Caco-2 (cell line): ENCODE measurements at regions not wholly inside any gene's neighbourhood (a gene's known extent, or its start where the extent isn't known, plus 50 kb on each side); places are given as distances from the start of the nearest gene placed in this dataset.
"Not testable (repeated sequence)": the region's sequence is repeated elsewhere in the genome, so short reads cannot be mapped to it uniquely, and the experiment has no call there.

Experiments
- BruUV-seq: library from RNA; stranded (reverse); fragments of 400-500 nt; replicated peaks from 2 replicates; lab custom pipeline; 2021; lab: Mats Ljungman, UMichigan
- CTCF ChIA-PET: fragments of 300-600 bp; sonication (Branson Sonifier 250); formaldehyde crosslinking; loops from one replicate; lab custom pipeline; 2022; ENCODE audit warnings: antibody characterized with exemption; lab: Charles Lee
- POLR2A ChIA-PET: fragments of 300-600 bp; sonication (Branson Sonifier 250); formaldehyde crosslinking; loops from one replicate; lab custom pipeline; 2022; ENCODE audit warnings: antibody characterized with exemption; lab: Charles Lee
- DNase-seq, 2 experiments: peaks; one replicate each; pipeline versions ENCODE4 v3.0.0 to v3.0.0-alpha.2; 2020 to 2022
- H3K27me3 ChIP-seq: replicated peaks from 2 replicates; pipeline ENCODE4 v1.6.0; 2011; ENCODE audit warnings: low read length; ENCODE audit not compliant: control insufficient read depth, insufficient read depth
- H3K36me3 ChIP-seq: 2 replicates; pipeline ENCODE4 v1.5.1; 2011; ENCODE audit warnings: low read length; ENCODE audit not compliant: control insufficient read depth, insufficient read depth
- H3K4me1 ChIP-seq: fragments of 250-450 bp; sonication (Bioruptor Pico); 2 replicates; pipeline ENCODE4 v1.5.1; 2020; ENCODE audit warnings: mild to moderate bottlenecking
- H3K4me3 ChIP-seq: 2 replicates; pipeline ENCODE4 v1.5.1; 2011; ENCODE audit warnings: low read depth, mild to moderate bottlenecking, control low read depth, low read length
- H3K9me3 ChIP-seq: fragments of 250-450 bp; sonication (Bioruptor Pico); 2 replicates; pipeline ENCODE4 v1.5.1; 2020; ENCODE audit warnings: mild to moderate bottlenecking, moderate library complexity
- H3K27ac Mint-ChIP-seq: one replicate; pipeline ENCODE4 v1.8.0; 2022; ENCODE audit warnings: mixed read lengths; ENCODE audit not compliant: unreplicated experiment
- H3K27me3 Mint-ChIP-seq: one replicate; pipeline ENCODE4 v1.8.0; 2022; ENCODE audit warnings: mixed read lengths; ENCODE audit not compliant: insufficient read depth, unreplicated experiment
- H3K36me3 Mint-ChIP-seq: one replicate; pipeline ENCODE4 v1.8.0; 2022; ENCODE audit warnings: mild to moderate bottlenecking, mixed read lengths; ENCODE audit not compliant: insufficient read depth, unreplicated experiment
- H3K4me1 Mint-ChIP-seq: one replicate; pipeline ENCODE4 v1.8.0; 2022; ENCODE audit warnings: low read depth, mixed read lengths; ENCODE audit not compliant: unreplicated experiment
- H3K4me3 Mint-ChIP-seq: one replicate; pipeline ENCODE4 v1.8.0; 2022; ENCODE audit warnings: mild to moderate bottlenecking, moderate library complexity, mixed read lengths; ENCODE audit not compliant: unreplicated experiment
- H3K9me3 Mint-ChIP-seq: one replicate; pipeline ENCODE4 v1.8.0; 2022; ENCODE audit warnings: mixed read lengths; ENCODE audit not compliant: unreplicated experiment
- CTCF ChIP-seq, 2 experiments: fragments of 200-600 bp in 1 of 2; IDR thresholded peaks; 1 replicate in 1 of 2; 2 replicates in 1 of 2; pipeline versions ENCODE4 v1.5.1 to v1.8.0; 2011 to 2022; ENCODE audit warnings: antibody characterized with exemption in 1 of 2, control low read depth in 1 of 2, inconsistent platforms in 1 of 2, low read depth in 1 of 2, low read length in 1 of 2, mild to moderate bottlenecking in 1 of 2, moderate library complexity in 1 of 2; ENCODE audit not compliant: insufficient read depth in 1 of 2, severe bottlenecking in 1 of 2, unreplicated experiment in 1 of 2
- intact Hi-C: fragments of 100-400 bp; cut with micrococcal nuclease; formaldehyde crosslinking; loops from one replicate; pipeline ENCODE4 v1.10.0; 2022; ENCODE audit not compliant: unreplicated experiment

GRCh38 chrX:13377550-13377934 lies 57.7 kb upstream of the ATXN3L start:
- no TSS peak for BruUV-seq
- Mint-ChIP-seq H3K27ac (no peak overlapping the region), H3K9me3 (no peaks in the 10 kb centered on the region), H3K27me3 (no peaks in the 10 kb centered on the region), H3K4me1 (no peaks in the 10 kb centered on the region), H3K4me3 (no peak overlapping the region), H3K36me3 (no peaks in the 10 kb centered on the region)
- H3K4me1 ChIP-seq = no peaks in the 10 kb centered on the region
- ChIA-PET CTCF (no interaction called here), POLR2A (no interaction called here)
- no peaks in the 10 kb centered on the region for H3K27me3 ChIP-seq
- no peak overlapping the region for H3K4me3 ChIP-seq
- no peaks in the 10 kb centered on the region for H3K9me3 ChIP-seq
- TF ChIP-seq CTCF (IDR thresholded peaks at IDR 0.05; ENCODE audit: insufficient read depth in 1 of 2, low read depth in 1 of 2, low read length in 1 of 2, severe bottlenecking in 1 of 2, unreplicated experiment in 1 of 2) = no peak
- no peak for DNase-seq
- no peaks in the 10 kb centered on the region for H3K36me3 ChIP-seq
- intact Hi-C loops = no loop called here

GRCh38 chrX:13376857-13377549 lies 57.1 kb upstream of the ATXN3L start:
- no peaks in the 10 kb centered on the region for H3K4me1 Mint-ChIP-seq
- no peaks in the 10 kb centered on the region for H3K36me3 Mint-ChIP-seq
- TF ChIP-seq CTCF (IDR thresholded peaks at IDR 0.05; ENCODE audit: insufficient read depth in 1 of 2, low read depth in 1 of 2, low read length in 1 of 2, severe bottlenecking in 1 of 2, unreplicated experiment in 1 of 2) = no peak
- H3K9me3 Mint-ChIP-seq = no peaks in the 10 kb centered on the region
- POLR2A ChIA-PET = no interaction called here
- H3K27me3 ChIP-seq = no peaks in the 10 kb centered on the region
- H3K27me3 Mint-ChIP-seq = no peaks in the 10 kb centered on the region
- H3K4me3 Mint-ChIP-seq = no peak overlapping the region
- intact Hi-C loops = no loop called here
- BruUV-seq = no TSS peak
- no peak for DNase-seq
- H3K4me3 ChIP-seq = no peak overlapping the region
- H3K27ac Mint-ChIP-seq = no peak overlapping the region
- no peaks in the 10 kb centered on the region for H3K36me3 ChIP-seq
- no peaks in the 10 kb centered on the region for H3K4me1 ChIP-seq
- H3K9me3 ChIP-seq = no peaks in the 10 kb centered on the region
- CTCF ChIA-PET = no interaction called here

GRCh38 chrX:13375596-13375995 lies 55.7 kb upstream of the ATXN3L start:
- DNase-seq, H3K27me3 ChIP-seq, H3K36me3 Mint-ChIP-seq, BruUV-seq, H3K4me3 Mint-ChIP-seq, H3K4me3 ChIP-seq, H3K36me3 ChIP-seq, H3K9me3 ChIP-seq, H3K27ac Mint-ChIP-seq, H3K9me3 Mint-ChIP-seq, H3K4me1 Mint-ChIP-seq, intact Hi-C loops, POLR2A ChIA-PET, H3K27me3 Mint-ChIP-seq, CTCF ChIA-PET, H3K4me1 ChIP-seq: not testable (repeated sequence)
